Activated T-cell treated with anti-CD3 and anti-CD28 coated beads, Interleukin-2, amount 50 U/mL, for 24 hours (primary cell): ENCODE measurements at regions not wholly inside any gene's neighbourhood (a gene's known extent, or its start where the extent isn't known, plus 50 kb on each side); places are given as distances from the start of the nearest gene placed in this dataset.

Experiments used
- DNase-seq: peaks from one replicate; pipeline ENCODE4 v3.0.0-alpha.2; 2020
- H3K27ac Mint-ChIP-seq: 2 replicates; pipeline ENCODE4 v1.8.0; 2020; ENCODE audit warnings: mild to moderate bottlenecking, mixed read lengths
- H3K27me3 Mint-ChIP-seq: 2 replicates; pipeline ENCODE4 v1.8.0; 2020; ENCODE audit warnings: mixed read lengths
- H3K36me3 Mint-ChIP-seq: 2 replicates; pipeline ENCODE4 v1.8.0; 2020; ENCODE audit warnings: low read depth, mixed read lengths
- H3K4me1 Mint-ChIP-seq: 2 replicates; pipeline ENCODE4 v1.8.0; 2020; ENCODE audit warnings: low read depth, mixed read lengths
- H3K4me3 Mint-ChIP-seq: 2 replicates; pipeline ENCODE4 v1.8.0; 2020; ENCODE audit warnings: mild to moderate bottlenecking, moderate library complexity, mixed read lengths
- H3K9me3 Mint-ChIP-seq: 2 replicates; pipeline ENCODE4 v1.8.0; 2020; ENCODE audit warnings: mixed read lengths

- Mint-ChIP-seq H3K27ac (no peak overlapping the region), H3K4me1 (no peaks in the 10 kb centered on the region), H3K9me3 (no peaks in the 10 kb centered on the region), H3K36me3 (no peaks in the 10 kb centered on the region), H3K4me3 (no peak overlapping the region), H3K27me3 (no peaks in the 10 kb centered on the region)
- no peak for DNase-seq
Measured at GRCh38 chr2:4255491-4255890, 552.1 kb downstream of the DCDC2C start.

- no peak overlapping the region for H3K27ac Mint-ChIP-seq
- H3K27me3 Mint-ChIP-seq, result no peaks in the 10 kb centered on the region
- no peaks in the 10 kb centered on the region for H3K4me1 Mint-ChIP-seq
- no peaks in the 10 kb centered on the region for H3K9me3 Mint-ChIP-seq
- no peaks in the 10 kb centered on the region for H3K36me3 Mint-ChIP-seq
- DNase-seq, result no peak
- H3K4me3 Mint-ChIP-seq, result no peak overlapping the region
Measured at GRCh38 chr2:4256351-4256750, 553.0 kb downstream of the DCDC2C start.

- no peak for DNase-seq
- no peaks in the 10 kb centered on the region for H3K4me1 Mint-ChIP-seq
- no peak overlapping the region for H3K27ac Mint-ChIP-seq
- no peaks in the 10 kb centered on the region for H3K36me3 Mint-ChIP-seq
- no peak overlapping the region for H3K4me3 Mint-ChIP-seq
- no peaks in the 10 kb centered on the region for H3K27me3 Mint-ChIP-seq
- peaks cover 3% of the 10 kb centered on the region for H3K9me3 Mint-ChIP-seq
Measured at GRCh38 chr2:4258563-4258962, 555.2 kb downstream of the DCDC2C start.

GRCh38 chr2:4265936-4266335, 562.6 kb downstream of the DCDC2C start:
- Mint-ChIP-seq H3K36me3 (no peaks in the 10 kb centered on the region), H3K27me3 (no peaks in the 10 kb centered on the region), H3K27ac (no peak overlapping the region), H3K4me1 (no peaks in the 10 kb centered on the region), H3K9me3 (peaks cover 3% of the 10 kb centered on the region), H3K4me3 (no peak overlapping the region)
- DNase-seq, result no peak

- Mint-ChIP-seq H3K36me3 (no peaks in the 10 kb centered on the region), H3K4me3 (no peak overlapping the region), H3K27me3 (no peaks in the 10 kb centered on the region), H3K9me3 (peaks cover 2% of the 10 kb centered on the region), H3K4me1 (no peaks in the 10 kb centered on the region), H3K27ac (no peak overlapping the region)
- no peak for DNase-seq
Measured at GRCh38 chr2:4269885-4270284, 566.5 kb downstream of the DCDC2C start.

DNA sequence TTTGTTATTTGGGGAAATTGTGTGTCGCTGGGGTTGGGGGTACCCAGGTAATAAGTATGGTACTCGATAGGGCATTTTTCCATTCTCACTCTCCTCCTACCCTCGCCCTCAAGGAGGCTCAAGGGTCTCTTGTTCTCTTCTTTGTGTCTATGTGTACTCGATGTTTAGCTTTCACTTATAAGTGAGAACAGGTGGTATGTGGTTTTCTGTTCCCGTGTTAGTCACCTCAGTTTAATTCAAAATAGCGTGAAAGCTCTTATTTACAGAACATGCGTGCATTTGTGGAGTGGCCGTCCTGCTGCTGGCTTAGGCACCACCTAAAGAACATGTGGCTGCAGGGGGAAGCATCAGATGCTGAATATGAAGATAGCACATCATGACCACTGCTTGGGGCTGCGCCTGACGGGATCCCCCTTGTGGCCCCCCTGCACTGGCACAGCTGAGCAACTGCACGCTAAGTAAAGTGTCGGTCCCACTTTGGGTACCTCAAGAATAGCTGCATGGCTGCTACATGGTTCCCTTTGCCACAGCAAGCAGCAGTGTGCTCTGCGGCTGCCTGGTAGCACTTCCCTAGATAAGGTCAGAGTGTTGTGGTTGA, 569.0 kb downstream of the DCDC2C start:
- H3K4me3 Mint-ChIP-seq, result no peak overlapping the region

GRCh38 chr2:4278392-4278791, 575.0 kb downstream of the DCDC2C start:
- no peaks in the 10 kb centered on the region for H3K4me1 Mint-ChIP-seq
- no peak overlapping the region for H3K27ac Mint-ChIP-seq

More for the DNA sequence above, 569.0 kb downstream of the DCDC2C start:
- H3K9me3 Mint-ChIP-seq, result peaks cover 5% of the 10 kb centered on the region
- no peaks in the 10 kb centered on the region for H3K4me1 Mint-ChIP-seq
- H3K27me3 Mint-ChIP-seq, result no peaks in the 10 kb centered on the region
- H3K27ac Mint-ChIP-seq, result no peak overlapping the region
- H3K36me3 Mint-ChIP-seq, result no peaks in the 10 kb centered on the region
- DNase-seq, result no peak

DNA sequence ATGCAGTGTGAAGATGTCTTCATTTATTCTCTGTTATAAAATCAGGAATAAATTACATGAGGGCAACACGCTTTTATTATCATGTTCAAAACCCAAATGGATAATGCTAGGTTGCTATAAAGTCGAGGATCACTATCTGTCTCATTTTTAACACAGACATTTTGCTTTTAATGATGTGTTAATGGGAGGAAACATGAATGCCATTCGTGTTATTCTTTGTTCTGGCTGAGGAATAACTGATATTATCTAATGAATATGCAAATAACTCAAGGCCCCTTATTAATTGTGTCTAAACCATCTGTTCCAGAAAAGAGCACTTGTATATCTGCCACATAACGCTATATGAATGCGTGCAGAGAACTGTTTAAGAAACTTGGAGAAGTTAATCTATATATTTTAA, 576.1 kb downstream of the DCDC2C start:
- no peak for DNase-seq
- H3K27ac Mint-ChIP-seq, result no peak overlapping the region
- no peak overlapping the region for H3K4me3 Mint-ChIP-seq
- H3K4me1 Mint-ChIP-seq, result no peaks in the 10 kb centered on the region
- H3K27me3 Mint-ChIP-seq, result no peaks in the 10 kb centered on the region
- peaks cover 6% of the 10 kb centered on the region for H3K9me3 Mint-ChIP-seq
- H3K36me3 Mint-ChIP-seq, result no peaks in the 10 kb centered on the region

More at GRCh38 chr2:4278392-4278791, 575.0 kb downstream of the DCDC2C start:
- H3K4me3 Mint-ChIP-seq, result no peak overlapping the region
- H3K36me3 Mint-ChIP-seq, result no peaks in the 10 kb centered on the region
- DNase-seq, result no peak
- peaks cover 6% of the 10 kb centered on the region for H3K9me3 Mint-ChIP-seq
- H3K27me3 Mint-ChIP-seq, result no peaks in the 10 kb centered on the region

- H3K9me3 Mint-ChIP-seq, result peaks cover 7% of the 10 kb centered on the region
- H3K27me3 Mint-ChIP-seq, result no peaks in the 10 kb centered on the region
- H3K36me3 Mint-ChIP-seq, result no peaks in the 10 kb centered on the region
- H3K27ac Mint-ChIP-seq, result no peak overlapping the region
- no peak overlapping the region for H3K4me3 Mint-ChIP-seq
- no peak for DNase-seq
- no peaks in the 10 kb centered on the region for H3K4me1 Mint-ChIP-seq
Measured at GRCh38 chr2:4291430-4291829, 588.1 kb downstream of the DCDC2C start.

- Mint-ChIP-seq H3K27me3 (no peaks in the 10 kb centered on the region), H3K36me3 (no peaks in the 10 kb centered on the region), H3K4me3 (no peak overlapping the region), H3K27ac (no peak overlapping the region), H3K9me3 (peaks cover 3% of the 10 kb centered on the region), H3K4me1 (no peaks in the 10 kb centered on the region)
- DNase-seq, result no peak
Measured at GRCh38 chr2:4295680-4296079, 592.3 kb downstream of the DCDC2C start.

DNA sequence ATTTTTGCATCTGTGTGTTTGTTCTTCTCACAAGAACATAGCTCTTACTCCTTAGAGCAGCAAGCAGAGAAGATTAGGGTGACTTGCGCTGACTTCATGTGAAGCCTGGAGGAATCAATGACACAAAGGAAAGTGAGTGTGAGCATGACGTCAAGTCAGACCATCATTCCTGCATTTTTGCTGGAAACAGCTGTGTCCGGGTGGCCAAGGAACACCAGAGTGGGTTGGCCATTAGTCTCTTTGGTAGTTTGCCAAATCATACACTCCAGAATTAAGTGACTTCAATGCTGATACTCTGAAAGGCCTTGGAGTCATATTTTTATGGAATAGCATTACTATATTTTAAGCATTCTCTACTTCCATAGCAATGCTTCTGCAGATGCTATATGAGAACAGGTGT, 597.2 kb downstream of the DCDC2C start:
- DNase-seq, result no peak
- H3K4me3 Mint-ChIP-seq, result no peak overlapping the region
- peaks cover 3% of the 10 kb centered on the region for H3K9me3 Mint-ChIP-seq
- no peaks in the 10 kb centered on the region for H3K27me3 Mint-ChIP-seq
- no peak overlapping the region for H3K27ac Mint-ChIP-seq
- H3K36me3 Mint-ChIP-seq, result no peaks in the 10 kb centered on the region
- H3K4me1 Mint-ChIP-seq, result no peaks in the 10 kb centered on the region

DNA sequence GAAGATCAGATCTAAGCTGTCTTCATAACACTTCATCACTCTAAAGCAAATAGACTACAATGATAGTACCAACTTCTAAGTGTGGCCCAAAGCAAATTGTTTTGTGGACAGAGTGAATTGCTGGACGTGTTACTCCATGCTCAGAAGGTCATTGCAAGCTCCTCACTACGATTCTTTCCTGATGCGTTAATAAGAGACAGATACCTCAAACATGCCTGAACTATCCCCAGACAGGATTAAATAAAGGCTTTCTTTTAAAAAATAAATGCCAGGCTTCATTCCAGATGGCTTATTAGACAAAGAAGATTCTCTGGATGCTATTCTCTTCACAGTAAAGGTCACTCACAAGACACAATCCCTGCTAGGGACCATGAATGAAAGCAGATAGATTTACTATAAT, 621.2 kb downstream of the DCDC2C start:
- Mint-ChIP-seq H3K27me3 (no peaks in the 10 kb centered on the region), H3K36me3 (no peaks in the 10 kb centered on the region), H3K4me1 (no peaks in the 10 kb centered on the region), H3K9me3 (peaks cover 10% of the 10 kb centered on the region), H3K27ac (no peak overlapping the region), H3K4me3 (no peak overlapping the region)
- DNase-seq, result no peak

DNA sequence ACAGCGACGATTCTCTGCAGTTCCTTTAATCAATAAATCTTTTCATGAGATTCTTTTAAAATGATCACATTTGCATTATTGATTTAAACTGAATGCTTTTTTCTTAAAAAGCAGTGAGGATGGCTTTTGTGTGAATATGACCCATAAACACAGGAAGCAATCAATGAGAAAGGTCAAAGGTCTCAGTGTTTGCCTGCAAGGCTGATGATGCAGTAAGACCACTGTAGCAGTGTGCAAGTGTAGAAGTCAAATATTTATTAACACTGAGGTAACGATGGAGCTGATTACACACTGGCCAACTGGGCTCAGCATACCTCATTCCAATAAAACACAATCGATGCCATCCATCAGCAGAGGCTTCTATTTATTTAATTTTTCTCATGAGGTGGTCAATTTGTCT, 633.5 kb downstream of the DCDC2C start:
- Mint-ChIP-seq H3K4me1 (no peaks in the 10 kb centered on the region), H3K4me3 (no peak overlapping the region), H3K36me3 (no peaks in the 10 kb centered on the region), H3K9me3 (peaks cover 6% of the 10 kb centered on the region), H3K27ac (no peak overlapping the region), H3K27me3 (no peaks in the 10 kb centered on the region)
- no peak for DNase-seq

GRCh38 chr2:4338345-4338744, 635.0 kb downstream of the DCDC2C start:
- H3K4me3 Mint-ChIP-seq, result no peak overlapping the region
- no peak overlapping the region for H3K27ac Mint-ChIP-seq
- peaks cover 6% of the 10 kb centered on the region for H3K9me3 Mint-ChIP-seq
- H3K27me3 Mint-ChIP-seq, result no peaks in the 10 kb centered on the region
- no peaks in the 10 kb centered on the region for H3K36me3 Mint-ChIP-seq
- no peak for DNase-seq
- no peaks in the 10 kb centered on the region for H3K4me1 Mint-ChIP-seq

- H3K4me3 Mint-ChIP-seq, result no peak overlapping the region
Measured at GRCh38 chr2:4340536-4340935, 637.2 kb downstream of the DCDC2C start.

DNA sequence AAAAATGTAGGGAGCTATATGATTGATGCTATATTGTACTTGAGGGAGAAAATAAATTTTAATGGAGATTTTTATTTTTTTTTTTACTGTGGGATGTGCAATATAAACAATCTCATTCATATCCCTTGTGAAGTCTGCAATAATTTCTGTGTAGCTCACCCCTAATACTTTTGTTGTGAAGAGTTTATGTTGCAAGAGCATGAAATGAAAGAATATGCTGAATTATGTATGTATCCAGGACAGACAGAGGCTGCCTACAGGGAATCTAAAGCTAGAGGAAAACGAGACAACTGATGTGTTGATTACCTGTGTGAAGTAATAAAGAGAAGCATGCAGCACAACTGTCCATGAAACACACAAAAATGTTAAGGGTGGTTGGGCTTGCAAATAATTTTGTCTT, 643.3 kb downstream of the DCDC2C start:
- H3K27ac Mint-ChIP-seq, result no peak overlapping the region
- H3K36me3 Mint-ChIP-seq, result no peaks in the 10 kb centered on the region
- H3K27me3 Mint-ChIP-seq, result no peaks in the 10 kb centered on the region
- no peak for DNase-seq
- H3K9me3 Mint-ChIP-seq, result peaks cover 14% of the 10 kb centered on the region
- no peaks in the 10 kb centered on the region for H3K4me1 Mint-ChIP-seq
- H3K4me3 Mint-ChIP-seq, result no peak overlapping the region

More at GRCh38 chr2:4340536-4340935, 637.2 kb downstream of the DCDC2C start:
- Mint-ChIP-seq H3K4me1 (no peaks in the 10 kb centered on the region), H3K27ac (no peak overlapping the region), H3K36me3 (no peaks in the 10 kb centered on the region), H3K9me3 (peaks cover 6% of the 10 kb centered on the region), H3K27me3 (no peaks in the 10 kb centered on the region)
- DNase-seq, result no peak
